HUES64 (cell line): ENCODE measurements at regions not wholly inside any gene's neighbourhood (a gene's known extent, or its start where the extent isn't known, plus 50 kb on each side); places are given as distances from the start of the nearest gene placed in this dataset.

Experiments used
- H3K27ac ChIP-seq: 2 replicates; pipeline ENCODE4 v1.7.0; 2013; ENCODE audit warnings: low read depth, low read length, inconsistent platforms
- H3K27me3 ChIP-seq: 2 replicates; pipeline ENCODE4 v1.6.1; 2013; ENCODE audit warnings: mild to moderate bottlenecking, low read length; ENCODE audit not compliant: insufficient read depth
- H3K36me3 ChIP-seq: 2 replicates; pipeline ENCODE4 v1.6.1; 2013; ENCODE audit warnings: mild to moderate bottlenecking, low read length; ENCODE audit not compliant: insufficient read depth
- H3K4me1 ChIP-seq: 2 replicates; pipeline ENCODE4 v1.6.1; 2013; ENCODE audit warnings: mild to moderate bottlenecking, low read length, moderate library complexity; ENCODE audit not compliant: insufficient read depth
- H3K4me3 ChIP-seq: 2 replicates; pipeline ENCODE4 v1.5.1; 2013; ENCODE audit warnings: mild to moderate bottlenecking, low read length, moderate library complexity
- H3K9ac ChIP-seq: 2 replicates; pipeline ENCODE4 v1.6.1; 2013; ENCODE audit warnings: mild to moderate bottlenecking, low read depth, low read length
- H3K9me3 ChIP-seq: 2 replicates; pipeline ENCODE4 v1.6.1; 2013; ENCODE audit warnings: low read depth, low read length; ENCODE audit not compliant: insufficient read depth
- WGBS: fragments of 150-250, 120-280 bp; methylation state at CpG from one replicate; pipeline ENCODE4 v1.1.7; 2013; ENCODE audit warnings: missing lambda C conversion rate; 5-methylcytosine and 5-hydroxymethylcytosine counted together

- WGBS, result 100% methylated on average over 1 of the region's 2 CpGs
- Histone ChIP-seq H3K27me3 (no peaks in the 10 kb centered on the region), H3K4me3 (no peak overlapping the region), H3K9ac (no peak overlapping the region), H3K9me3 (no peaks in the 10 kb centered on the region), H3K36me3 (no peaks in the 10 kb centered on the region), H3K27ac (no peak overlapping the region), H3K4me1 (no peaks in the 10 kb centered on the region)
These were observed 468.4 kb upstream of the SPHKAP start for GRCh38 chr2:228649876-228650275.

GRCh38 chr2:228649447-228649846, 468.0 kb upstream of the SPHKAP start:
- Histone ChIP-seq H3K4me1 (no peaks in the 10 kb centered on the region), H3K27ac (no peak overlapping the region), H3K9me3 (no peaks in the 10 kb centered on the region), H3K9ac (no peak overlapping the region), H3K4me3 (no peak overlapping the region), H3K27me3 (no peaks in the 10 kb centered on the region), H3K36me3 (no peaks in the 10 kb centered on the region)
- 100% methylated on average over 1 of the region's 2 CpGs for WGBS

GRCh38 chr2:228648541-228648940, 467.1 kb upstream of the SPHKAP start:
- WGBS, result 100% methylated on average over 2 of the region's 2 CpGs
- H3K27me3 ChIP-seq, result no peaks in the 10 kb centered on the region
- no peaks in the 10 kb centered on the region for H3K4me1 ChIP-seq
- H3K9ac ChIP-seq, result no peak overlapping the region
- no peak overlapping the region for H3K4me3 ChIP-seq
- H3K36me3 ChIP-seq, result no peaks in the 10 kb centered on the region
- no peaks in the 10 kb centered on the region for H3K9me3 ChIP-seq
- no peak overlapping the region for H3K27ac ChIP-seq

DNA sequence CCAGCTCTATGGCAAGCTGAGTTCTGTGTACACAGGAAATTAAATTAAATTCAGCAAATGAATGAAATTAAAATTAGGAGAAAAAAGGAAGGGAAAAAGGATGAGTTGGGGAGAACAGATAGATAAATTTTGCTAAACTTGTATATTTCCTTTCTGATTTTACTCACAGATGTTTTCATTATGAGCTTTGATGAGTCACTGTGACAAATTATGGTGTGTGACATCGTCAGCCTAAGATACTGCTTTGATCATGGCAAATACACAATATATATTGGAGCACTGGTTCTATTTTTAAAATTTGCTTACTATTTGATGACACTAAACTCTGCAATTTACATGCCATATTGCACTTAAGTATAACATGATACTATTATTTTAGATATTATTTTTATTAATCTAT, 464.6 kb upstream of the SPHKAP start:
- Histone ChIP-seq H3K27me3 (no peaks in the 10 kb centered on the region), H3K27ac (no peak overlapping the region), H3K9ac (no peak overlapping the region), H3K9me3 (no peaks in the 10 kb centered on the region), H3K4me3 (no peak overlapping the region), H3K4me1 (no peaks in the 10 kb centered on the region), H3K36me3 (no peaks in the 10 kb centered on the region)
- WGBS, result no CpG with 5 or more reads among the region's 1 CpG

DNA sequence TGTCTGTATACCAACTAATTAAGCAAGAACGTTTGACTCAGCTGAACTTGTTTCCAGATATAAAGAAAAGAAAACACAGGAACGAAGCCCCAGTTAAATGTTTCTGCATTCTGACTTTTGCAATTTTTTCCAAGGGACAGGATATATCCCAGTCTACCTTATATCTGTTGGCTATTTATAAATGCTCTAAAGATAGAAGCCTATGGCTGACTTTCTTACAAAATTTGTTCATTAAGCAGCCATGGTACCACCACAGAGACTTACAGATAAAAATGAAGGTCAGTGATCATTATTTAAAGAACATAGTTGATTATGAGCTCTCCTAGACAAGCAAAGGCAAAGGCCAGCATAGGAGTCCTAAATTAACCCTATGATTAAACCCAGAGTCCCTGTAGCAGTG, 462.7 kb upstream of the SPHKAP start:
- WGBS, result 96% methylated on average over 2 of the region's 2 CpGs
- no peaks in the 10 kb centered on the region for H3K9me3 ChIP-seq
- H3K36me3 ChIP-seq, result no peaks in the 10 kb centered on the region
- no peaks in the 10 kb centered on the region for H3K4me1 ChIP-seq
- no peak overlapping the region for H3K9ac ChIP-seq
- H3K27me3 ChIP-seq, result no peaks in the 10 kb centered on the region
- H3K27ac ChIP-seq, result no peak overlapping the region
- no peak overlapping the region for H3K4me3 ChIP-seq

DNA sequence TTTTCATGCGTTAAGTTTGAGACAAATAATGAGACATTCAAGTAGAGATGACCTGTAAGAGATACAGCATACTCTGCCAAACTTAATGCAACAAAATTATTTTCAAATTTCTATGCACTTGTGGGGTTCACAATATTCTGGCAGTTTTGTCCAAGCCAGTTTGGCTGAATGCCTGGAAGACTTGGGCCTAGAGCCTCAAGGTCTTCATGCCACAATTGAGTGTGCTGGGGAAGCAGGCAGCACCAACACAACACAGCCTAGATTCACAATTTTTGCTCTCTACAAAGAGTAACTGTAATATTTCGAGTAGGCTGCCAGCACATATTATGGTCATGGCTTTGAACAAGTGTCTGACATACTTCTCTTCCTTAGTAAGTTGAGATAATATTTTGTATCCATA, 461.4 kb upstream of the SPHKAP start:
- Histone ChIP-seq H3K27ac (no peak overlapping the region), H3K4me3 (no peak overlapping the region), H3K9me3 (no peaks in the 10 kb centered on the region), H3K9ac (no peak overlapping the region), H3K27me3 (no peaks in the 10 kb centered on the region), H3K4me1 (no peaks in the 10 kb centered on the region), H3K36me3 (no peaks in the 10 kb centered on the region)
- WGBS, result 100% methylated on average over 2 of the region's 2 CpGs

DNA sequence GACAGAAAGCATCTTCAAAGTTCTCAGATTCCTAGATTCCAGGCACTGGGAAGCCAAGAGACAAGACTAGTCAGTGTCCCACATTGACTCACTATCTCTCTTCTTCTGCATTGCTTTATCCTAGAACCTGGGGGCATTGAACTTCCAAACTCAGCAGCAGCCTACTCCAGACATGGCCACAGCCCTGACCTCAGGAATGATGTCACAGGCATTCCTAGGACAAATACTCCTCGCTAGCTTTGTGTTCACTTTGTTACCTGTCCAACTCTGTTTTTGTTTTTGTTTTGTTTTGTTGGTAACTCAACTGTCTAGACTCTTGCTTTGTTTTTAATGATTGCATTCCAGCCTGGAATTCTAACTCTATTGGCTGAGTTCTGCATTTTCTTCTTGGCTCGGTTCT, 449.3 kb upstream of the SPHKAP start:
- Histone ChIP-seq H3K27me3 (no peaks in the 10 kb centered on the region), H3K9ac (no peak overlapping the region), H3K4me1 (no peaks in the 10 kb centered on the region), H3K4me3 (no peak overlapping the region), H3K27ac (no peak overlapping the region), H3K36me3 (no peaks in the 10 kb centered on the region), H3K9me3 (no peaks in the 10 kb centered on the region)
- WGBS, result 93% methylated on average over 2 of the region's 2 CpGs

DNA sequence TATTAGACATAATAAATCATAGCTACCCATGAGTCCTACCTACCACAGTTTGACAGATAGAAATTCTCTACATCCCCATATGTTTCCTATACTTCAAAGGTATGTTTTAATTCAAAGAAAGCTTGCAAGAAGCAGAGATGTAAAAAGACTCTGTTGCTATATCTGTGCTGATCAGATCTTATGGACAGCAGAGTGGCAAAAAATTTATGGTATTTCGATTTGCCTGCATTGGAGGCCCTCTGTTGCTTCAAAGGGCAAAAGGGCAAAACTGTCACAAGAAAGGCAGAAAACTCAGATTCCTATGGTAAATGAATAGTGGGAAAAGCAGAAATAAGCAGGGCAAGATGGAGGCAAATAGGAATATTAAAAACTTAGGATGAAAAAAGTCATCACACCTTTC, 447.8 kb upstream of the SPHKAP start:
- Histone ChIP-seq H3K36me3 (no peaks in the 10 kb centered on the region), H3K4me1 (no peaks in the 10 kb centered on the region), H3K27ac (no peak overlapping the region), H3K9me3 (no peaks in the 10 kb centered on the region), H3K4me3 (no peak overlapping the region), H3K27me3 (no peaks in the 10 kb centered on the region), H3K9ac (no peak overlapping the region)
- 92% methylated on average over 1 of the region's 1 CpG for WGBS

GRCh38 chr2:228628682-228629081, 447.2 kb upstream of the SPHKAP start:
- Histone ChIP-seq H3K27ac (no peak overlapping the region), H3K4me1 (no peaks in the 10 kb centered on the region), H3K9ac (no peak overlapping the region), H3K27me3 (no peaks in the 10 kb centered on the region), H3K4me3 (no peak overlapping the region), H3K9me3 (no peaks in the 10 kb centered on the region), H3K36me3 (no peaks in the 10 kb centered on the region)
- WGBS, result 93% methylated on average over 3 of the region's 4 CpGs

GRCh38 chr2:228627510-228627909, 446.0 kb upstream of the SPHKAP start:
- WGBS, result 94% methylated on average over 2 of the region's 4 CpGs
- Histone ChIP-seq H3K9ac (no peak overlapping the region), H3K36me3 (no peaks in the 10 kb centered on the region), H3K4me3 (no peak overlapping the region), H3K27me3 (no peaks in the 10 kb centered on the region), H3K9me3 (no peaks in the 10 kb centered on the region), H3K4me1 (no peaks in the 10 kb centered on the region), H3K27ac (no peak overlapping the region)

DNA sequence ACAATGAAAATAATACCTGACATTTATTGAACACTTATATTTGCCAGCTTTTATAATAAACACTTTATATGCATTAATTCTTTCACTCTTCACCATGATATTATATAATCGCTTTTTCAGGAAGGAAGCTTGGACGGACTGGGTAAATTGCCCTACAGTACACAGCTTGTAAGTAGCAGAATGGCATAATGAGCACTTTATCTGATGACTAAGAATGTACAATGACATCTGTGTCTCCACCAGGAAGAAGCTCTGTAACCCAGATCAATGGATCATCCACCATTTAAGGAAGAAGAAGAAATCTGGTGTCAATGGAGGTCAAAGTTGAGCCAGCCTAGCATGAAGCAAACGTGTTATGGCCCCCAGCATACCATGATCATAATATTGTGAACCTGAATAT, 444.0 kb upstream of the SPHKAP start:
- no peaks in the 10 kb centered on the region for H3K4me1 ChIP-seq
- H3K9ac ChIP-seq, result no peak overlapping the region
- H3K27ac ChIP-seq, result no peak overlapping the region
- no peaks in the 10 kb centered on the region for H3K27me3 ChIP-seq
- no peaks in the 10 kb centered on the region for H3K36me3 ChIP-seq
- WGBS, result 98% methylated on average over 3 of the region's 3 CpGs
- no peak overlapping the region for H3K4me3 ChIP-seq
- no peaks in the 10 kb centered on the region for H3K9me3 ChIP-seq

GRCh38 chr2:228624733-228625132, 443.2 kb upstream of the SPHKAP start:
- no peak overlapping the region for H3K4me3 ChIP-seq
- no peak overlapping the region for H3K27ac ChIP-seq
- WGBS, result no CpG with 5 or more reads among the region's 1 CpG
- no peaks in the 10 kb centered on the region for H3K9me3 ChIP-seq
- H3K27me3 ChIP-seq, result no peaks in the 10 kb centered on the region
- no peaks in the 10 kb centered on the region for H3K4me1 ChIP-seq
- H3K36me3 ChIP-seq, result no peaks in the 10 kb centered on the region
- no peak overlapping the region for H3K9ac ChIP-seq
